ENCODE measurements at regions not wholly inside any gene's neighbourhood (a gene's known extent, or its start where the extent isn't known, plus 50 kb on each side); places are given as distances from the start of the nearest gene placed in this dataset.
"Not testable (repeated sequence)": the region's sequence is repeated elsewhere in the genome, so short reads cannot be mapped to it uniquely, and the experiment has no call there.

GRCh38 chr14:89551432-89551831 lies 134.4 kb upstream of the FOXN3 start:
- Histone ChIP-seq H3K27ac (ENCODE audit: low read depth, low read length) (no peak overlapping the region), H3K79me2 (ENCODE audit: insufficient read depth, low read length) (no peaks in the 10 kb centered on the region), H2AFZ (ENCODE audit: low read length) (no peak overlapping the region), H3K9me3 (ENCODE audit: low read depth, low read length) (no peaks in the 10 kb centered on the region), H3K4me1 (ENCODE audit: insufficient read depth, low read length) (no peaks in the 10 kb centered on the region), H3K4me3 (ENCODE audit: insufficient read depth, low read length) (no peak overlapping the region), H3K36me3 (ENCODE audit: insufficient read depth, low read length) (no peaks in the 10 kb centered on the region), H3K27me3 (ENCODE audit: insufficient read depth, low read length) (no peaks in the 10 kb centered on the region), H3K4me2 (ENCODE audit: insufficient read depth, low read length) (no peak overlapping the region), H4K20me1 (ENCODE audit: insufficient read depth, low read length) (no peaks in the 10 kb centered on the region)
- no peak for TF ChIP-seq CTCF (IDR thresholded peaks at IDR 0.05; ENCODE audit: extremely low read depth, low read depth, low read length)
- no peak for DNase-seq (ENCODE audit: insufficient read length, low spot score, missing footprints)

- no peak overlapping the region for H3K4me2 ChIP-seq (ENCODE audit: insufficient read depth, low read length)
- H2AFZ ChIP-seq (ENCODE audit: low read length), result no peak overlapping the region
- H3K79me2 ChIP-seq (ENCODE audit: insufficient read depth, low read length), result no peaks in the 10 kb centered on the region
- no peak overlapping the region for H3K27ac ChIP-seq (ENCODE audit: low read depth, low read length)
- H4K20me1 ChIP-seq (ENCODE audit: insufficient read depth, low read length), result no peaks in the 10 kb centered on the region
- no peaks in the 10 kb centered on the region for H3K4me1 ChIP-seq (ENCODE audit: insufficient read depth, low read length)
- no peaks in the 10 kb centered on the region for H3K9me3 ChIP-seq (ENCODE audit: low read depth, low read length)
- H3K27me3 ChIP-seq (ENCODE audit: insufficient read depth, low read length), result no peaks in the 10 kb centered on the region
- H3K36me3 ChIP-seq (ENCODE audit: insufficient read depth, low read length), result no peaks in the 10 kb centered on the region
- no peak overlapping the region for H3K4me3 ChIP-seq (ENCODE audit: insufficient read depth, low read length)
- no peak for DNase-seq (ENCODE audit: insufficient read length, low spot score, missing footprints)
- no peak for TF ChIP-seq CTCF (IDR thresholded peaks at IDR 0.05; ENCODE audit: extremely low read depth, low read depth, low read length)
These were observed 133.8 kb upstream of the FOXN3 start for GRCh38 chr14:89550821-89551220.

GRCh38 chr14:89549381-89550125 lies 132.5 kb upstream of the FOXN3 start:
- Histone ChIP-seq H3K4me3 (ENCODE audit: insufficient read depth, low read length) (no peak overlapping the region), H3K4me2 (ENCODE audit: insufficient read depth, low read length) (no peak overlapping the region), H3K27ac (ENCODE audit: low read depth, low read length) (no peak overlapping the region), H3K36me3 (ENCODE audit: insufficient read depth, low read length) (no peaks in the 10 kb centered on the region), H3K79me2 (ENCODE audit: insufficient read depth, low read length) (no peaks in the 10 kb centered on the region), H3K9me3 (ENCODE audit: low read depth, low read length) (no peaks in the 10 kb centered on the region), H3K4me1 (ENCODE audit: insufficient read depth, low read length) (no peaks in the 10 kb centered on the region), H4K20me1 (ENCODE audit: insufficient read depth, low read length) (no peaks in the 10 kb centered on the region), H2AFZ (ENCODE audit: low read length) (no peak overlapping the region), H3K27me3 (ENCODE audit: insufficient read depth, low read length) (no peaks in the 10 kb centered on the region)
- no peak for TF ChIP-seq CTCF (IDR thresholded peaks at IDR 0.05; ENCODE audit: extremely low read depth, low read depth, low read length)
- no peak for DNase-seq (ENCODE audit: insufficient read length, low spot score, missing footprints)

GRCh38 chr14:89547047-89547446 lies 130.0 kb upstream of the FOXN3 start:
- not testable (repeated sequence) for H3K4me2 ChIP-seq (ENCODE audit: insufficient read depth, low read length); H3K36me3 ChIP-seq (ENCODE audit: insufficient read depth, low read length); H3K79me2 ChIP-seq (ENCODE audit: insufficient read depth, low read length); H3K4me1 ChIP-seq (ENCODE audit: insufficient read depth, low read length); H3K27me3 ChIP-seq (ENCODE audit: insufficient read depth, low read length); H3K9me3 ChIP-seq (ENCODE audit: low read depth, low read length); H4K20me1 ChIP-seq (ENCODE audit: insufficient read depth, low read length); H3K27ac ChIP-seq (ENCODE audit: low read depth, low read length); DNase-seq (ENCODE audit: insufficient read length, low spot score, missing footprints); H2AFZ ChIP-seq (ENCODE audit: low read length); H3K4me3 ChIP-seq (ENCODE audit: insufficient read depth, low read length)

Data from osteoblast (primary cell).